ENCODE measurements at regions not wholly inside any gene's neighbourhood (a gene's known extent, or its start where the extent isn't known, plus 50 kb on each side); places are given as distances from the start of the nearest gene placed in this dataset.

DNA sequence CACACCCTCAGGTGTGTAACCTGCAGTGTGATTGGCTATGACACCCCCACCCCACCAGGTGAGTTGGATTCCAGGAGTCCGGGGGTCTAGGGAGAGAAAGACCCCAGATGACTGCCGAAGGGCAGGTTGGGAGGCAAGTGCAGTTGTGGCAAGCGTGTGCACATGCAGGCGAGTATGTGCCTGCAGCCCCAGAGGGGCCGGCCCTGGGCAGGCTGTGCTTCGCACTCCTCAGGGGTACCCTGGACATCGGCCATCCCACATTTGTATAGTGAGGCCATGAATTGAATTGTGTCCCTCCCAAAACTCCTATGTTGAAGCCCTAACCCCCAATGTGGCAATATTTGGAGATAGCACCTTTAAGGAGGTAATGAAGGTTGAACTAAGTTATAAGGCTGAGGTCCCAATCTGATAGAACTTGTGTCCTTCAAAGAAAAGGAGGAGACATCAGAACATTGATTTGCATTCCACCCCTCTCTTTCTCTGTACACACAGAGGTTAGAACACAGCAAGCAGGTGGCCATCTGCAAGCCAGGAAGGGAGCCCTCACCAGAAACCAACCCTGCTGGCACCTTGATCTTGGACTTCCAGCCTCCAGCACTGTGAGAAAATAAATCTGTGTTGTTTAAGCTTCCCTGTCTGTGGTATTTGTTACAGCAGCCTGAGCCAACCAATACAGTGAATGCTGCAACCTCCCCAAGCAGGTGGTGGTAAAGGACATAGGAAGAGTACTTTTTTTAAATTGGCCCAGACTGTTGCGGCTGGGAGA, 241.8 kb downstream of the TFCP2L1 start:
- TF ChIP-seq POLR2A (IDR thresholded peaks at IDR 0.05) (no peak), EP300 (IDR thresholded peaks at IDR 0.05) (no peak)
- TF ChIP-seq, protein P1, sequence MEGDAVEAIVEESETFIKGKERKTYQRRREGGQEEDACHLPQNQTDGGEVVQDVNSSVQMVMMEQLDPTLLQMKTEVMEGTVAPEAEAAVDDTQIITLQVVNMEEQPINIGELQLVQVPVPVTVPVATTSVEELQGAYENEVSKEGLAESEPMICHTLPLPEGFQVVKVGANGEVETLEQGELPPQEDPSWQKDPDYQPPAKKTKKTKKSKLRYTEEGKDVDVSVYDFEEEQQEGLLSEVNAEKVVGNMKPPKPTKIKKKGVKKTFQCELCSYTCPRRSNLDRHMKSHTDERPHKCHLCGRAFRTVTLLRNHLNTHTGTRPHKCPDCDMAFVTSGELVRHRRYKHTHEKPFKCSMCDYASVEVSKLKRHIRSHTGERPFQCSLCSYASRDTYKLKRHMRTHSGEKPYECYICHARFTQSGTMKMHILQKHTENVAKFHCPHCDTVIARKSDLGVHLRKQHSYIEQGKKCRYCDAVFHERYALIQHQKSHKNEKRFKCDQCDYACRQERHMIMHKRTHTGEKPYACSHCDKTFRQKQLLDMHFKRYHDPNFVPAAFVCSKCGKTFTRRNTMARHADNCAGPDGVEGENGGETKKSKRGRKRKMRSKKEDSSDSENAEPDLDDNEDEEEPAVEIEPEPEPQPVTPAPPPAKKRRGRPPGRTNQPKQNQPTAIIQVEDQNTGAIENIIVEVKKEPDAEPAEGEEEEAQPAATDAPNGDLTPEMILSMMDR (IDR thresholded peaks at IDR 0.05): no peak

Data from ovary (tissue), 3 donors.